Liver (tissue), 7 donors: ENCODE measurements at regions not wholly inside any gene's neighbourhood (a gene's known extent, or its start where the extent isn't known, plus 50 kb on each side); places are given as distances from the start of the nearest gene placed in this dataset.

Source experiments
- DNase-seq: peaks from one replicate; pipeline ENCODE4 v3.0.0-alpha.2; 2017; ENCODE audit warnings: low spot score
- H3K27ac ChIP-seq, 2 donors: one replicate each; pipeline ENCODE4 v1.7.0; 2013; ENCODE audit warnings: inconsistent platforms in 2 of 2, low read length in 2 of 2, control low read depth in 1 of 2, low read depth in 1 of 2, mild to moderate bottlenecking in 1 of 2
- H3K27me3 ChIP-seq, 4 donors: one replicate each; pipeline versions ENCODE4 v1.6.1 to v1.7.0; 2013; ENCODE audit warnings: low read length in 3 of 4, inconsistent platforms in 1 of 4, mild to moderate bottlenecking in 1 of 4, moderate library complexity in 1 of 4; ENCODE audit not compliant: control insufficient read depth in 4 of 4, insufficient read depth in 4 of 4
- H3K36me3 ChIP-seq, 4 donors: one replicate each; pipeline versions ENCODE4 v1.6.1 to v1.7.0; 2013; ENCODE audit warnings: low read length in 3 of 4, mild to moderate bottlenecking in 3 of 4, low read depth in 1 of 4, moderate library complexity in 1 of 4; ENCODE audit not compliant: control insufficient read depth in 4 of 4, insufficient read depth in 3 of 4
- H3K4me1 ChIP-seq, 4 donors: one replicate each; pipeline versions ENCODE4 v1.6.1 to v1.7.0; 2013; ENCODE audit warnings: low read length in 3 of 4, mild to moderate bottlenecking in 3 of 4, moderate library complexity in 1 of 4; ENCODE audit not compliant: control insufficient read depth in 4 of 4, insufficient read depth in 4 of 4
- H3K4me3 ChIP-seq, 3 donors: one replicate each; pipeline versions ENCODE4 v1.6.1 to v1.7.0; 2013; ENCODE audit warnings: low read length in 3 of 3, control low read depth in 1 of 3, low read depth in 1 of 3, mild to moderate bottlenecking in 1 of 3
- H3K9ac ChIP-seq, 2 donors: one replicate each; pipeline ENCODE4 v1.7.0; 2013; ENCODE audit warnings: low read length in 2 of 2, mild to moderate bottlenecking in 2 of 2, moderate library complexity in 2 of 2, control low read depth in 1 of 2, low read depth in 1 of 2
- H3K9me3 ChIP-seq, 4 donors: one replicate each; pipeline versions ENCODE4 v1.6.1 to v1.7.0; 2013; ENCODE audit warnings: low read length in 3 of 4; ENCODE audit not compliant: control insufficient read depth in 4 of 4
- ATF3 ChIP-seq: IDR thresholded peaks from 2 replicates; pipeline ENCODE4 v1.6.1; 2016; ENCODE audit warnings: antibody characterized with exemption
- EGR1 ChIP-seq, 2 donors: IDR thresholded peaks; 2 replicates each; pipeline ENCODE4 v1.6.1; 2016 to 2018; ENCODE audit warnings: antibody characterized with exemption in 2 of 2, low read depth in 2 of 2
- FOXA1 ChIP-seq: IDR thresholded peaks from 2 replicates; pipeline ENCODE4 v1.6.1; 2016; ENCODE audit warnings: antibody characterized with exemption
- FOXA2 ChIP-seq: IDR thresholded peaks from 2 replicates; pipeline ENCODE4 v1.6.1; 2016; ENCODE audit warnings: antibody characterized with exemption
- GABPA ChIP-seq, 2 donors: IDR thresholded peaks in 1 of 2; conservative IDR thresholded peaks in 1 of 2; 2 replicates each; pipeline ENCODE4 v1.6.1; 2016; ENCODE audit warnings: antibody characterized with exemption in 2 of 2, mild to moderate bottlenecking in 1 of 2, moderate library complexity in 1 of 2
- HNF4A ChIP-seq, 2 donors: conservative IDR thresholded peaks; 2 replicates each; pipeline ENCODE4 v1.6.1; 2016; ENCODE audit warnings: antibody characterized with exemption in 2 of 2, mild to moderate bottlenecking in 2 of 2
- HNF4G ChIP-seq: IDR thresholded peaks from 2 replicates; pipeline ENCODE4 v1.6.1; 2016; ENCODE audit warnings: antibody characterized with exemption
- JUND ChIP-seq, 2 donors: IDR thresholded peaks; 2 replicates each; pipeline ENCODE4 v1.6.1; 2016; ENCODE audit warnings: antibody characterized with exemption in 2 of 2
- NR2F2 ChIP-seq: IDR thresholded peaks from 2 replicates; pipeline ENCODE4 v1.6.1; 2016; ENCODE audit warnings: antibody characterized with exemption
- REST ChIP-seq: IDR thresholded peaks from 2 replicates; pipeline ENCODE4 v1.6.1; 2016; ENCODE audit warnings: antibody characterized with exemption, mild to moderate bottlenecking
- RXRA ChIP-seq, 2 donors: IDR thresholded peaks; 2 replicates each; pipeline ENCODE4 v1.6.1; 2017 to 2018; ENCODE audit warnings: antibody characterized with exemption in 2 of 2, mild to moderate bottlenecking in 1 of 2
- SP1 ChIP-seq: IDR thresholded peaks from 2 replicates; pipeline ENCODE4 v1.6.1; 2018; ENCODE audit warnings: antibody characterized with exemption, mild to moderate bottlenecking
- TAF1 ChIP-seq: conservative IDR thresholded peaks from 2 replicates; pipeline ENCODE4 v1.6.1; 2016; ENCODE audit warnings: antibody characterized with exemption, mild to moderate bottlenecking
- YY1 ChIP-seq: IDR thresholded peaks from 2 replicates; pipeline ENCODE4 v1.6.1; 2016; ENCODE audit warnings: antibody characterized with exemption, mild to moderate bottlenecking
- WGBS: extraction: QIAGEN DNeasy Blood & Tissue Kit; methylation state at CpG from one replicate; pipeline ENCODE4 v1.1.7; 2013; 5-methylcytosine and 5-hydroxymethylcytosine counted together
- TF ChIP-seq, protein P1 (sequence below): IDR thresholded peaks from 2 replicates; pipeline ENCODE4 v1.6.1; 2016; ENCODE audit warnings: antibody characterized with exemption
- TF ChIP-seq, protein P2 (sequence below): IDR thresholded peaks from 2 replicates; pipeline ENCODE4 v1.6.1; 2016; ENCODE audit warnings: antibody characterized with exemption
- donor health status: healthy.
- donor health status: healthy.
- donor health status: healthy.
- donor health status: healthy.

GRCh38 chr20:51158226-51158625, 135.3 kb upstream of the KCNG1 start:
- Histone ChIP-seq H3K9me3 (no peaks in the 10 kb centered on the region), H3K36me3 (no peaks in the 10 kb centered on the region), H3K27ac (no peak overlapping the region), H3K4me1 (no peaks in the 10 kb centered on the region), H3K4me3 (no peak overlapping the region), H3K9ac (no peak overlapping the region), H3K27me3 (peaks cover 0 to 12% (median 1%) of the 10 kb centered on the region in 4 donors)
- peak; percentile 10 for DNase-seq
- TF ChIP-seq GABPA (IDR thresholded peaks at IDR 0.05 in 1 of 2, conservative IDR thresholded peaks at IDR 0.05 in 1 of 2): no peak
- TF ChIP-seq RXRA (IDR thresholded peaks at IDR 0.05): no peak
- TF ChIP-seq REST: no peak
- TF ChIP-seq, protein P1, sequence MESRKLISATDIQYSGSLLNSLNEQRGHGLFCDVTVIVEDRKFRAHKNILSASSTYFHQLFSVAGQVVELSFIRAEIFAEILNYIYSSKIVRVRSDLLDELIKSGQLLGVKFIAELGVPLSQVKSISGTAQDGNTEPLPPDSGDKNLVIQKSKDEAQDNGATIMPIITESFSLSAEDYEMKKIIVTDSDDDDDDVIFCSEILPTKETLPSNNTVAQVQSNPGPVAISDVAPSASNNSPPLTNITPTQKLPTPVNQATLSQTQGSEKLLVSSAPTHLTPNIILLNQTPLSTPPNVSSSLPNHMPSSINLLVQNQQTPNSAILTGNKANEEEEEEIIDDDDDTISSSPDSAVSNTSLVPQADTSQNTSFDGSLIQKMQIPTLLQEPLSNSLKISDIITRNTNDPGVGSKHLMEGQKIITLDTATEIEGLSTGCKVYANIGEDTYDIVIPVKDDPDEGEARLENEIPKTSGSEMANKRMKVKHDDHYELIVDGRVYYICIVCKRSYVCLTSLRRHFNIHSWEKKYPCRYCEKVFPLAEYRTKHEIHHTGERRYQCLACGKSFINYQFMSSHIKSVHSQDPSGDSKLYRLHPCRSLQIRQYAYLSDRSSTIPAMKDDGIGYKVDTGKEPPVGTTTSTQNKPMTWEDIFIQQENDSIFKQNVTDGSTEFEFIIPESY: no peak
- TF ChIP-seq JUND (IDR thresholded peaks at IDR 0.05): no peak
- TF ChIP-seq FOXA1: no peak
- TF ChIP-seq, protein P2, sequence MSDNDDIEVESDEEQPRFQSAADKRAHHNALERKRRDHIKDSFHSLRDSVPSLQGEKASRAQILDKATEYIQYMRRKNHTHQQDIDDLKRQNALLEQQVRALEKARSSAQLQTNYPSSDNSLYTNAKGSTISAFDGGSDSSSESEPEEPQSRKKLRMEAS: no peak
- no peak for TF ChIP-seq FOXA2
- no peak for TF ChIP-seq ATF3
- TF ChIP-seq EGR1 (IDR thresholded peaks at IDR 0.05; ENCODE audit: low read depth in 2 of 2): no peak
- no peak for TF ChIP-seq HNF4A (conservative IDR thresholded peaks at IDR 0.05)
- TF ChIP-seq HNF4G: no peak
- no peak for TF ChIP-seq NR2F2
- TF ChIP-seq YY1: no peak
- TF ChIP-seq SP1: no peak
- WGBS: 76% methylated on average over 7 of the region's 7 CpGs

DNA sequence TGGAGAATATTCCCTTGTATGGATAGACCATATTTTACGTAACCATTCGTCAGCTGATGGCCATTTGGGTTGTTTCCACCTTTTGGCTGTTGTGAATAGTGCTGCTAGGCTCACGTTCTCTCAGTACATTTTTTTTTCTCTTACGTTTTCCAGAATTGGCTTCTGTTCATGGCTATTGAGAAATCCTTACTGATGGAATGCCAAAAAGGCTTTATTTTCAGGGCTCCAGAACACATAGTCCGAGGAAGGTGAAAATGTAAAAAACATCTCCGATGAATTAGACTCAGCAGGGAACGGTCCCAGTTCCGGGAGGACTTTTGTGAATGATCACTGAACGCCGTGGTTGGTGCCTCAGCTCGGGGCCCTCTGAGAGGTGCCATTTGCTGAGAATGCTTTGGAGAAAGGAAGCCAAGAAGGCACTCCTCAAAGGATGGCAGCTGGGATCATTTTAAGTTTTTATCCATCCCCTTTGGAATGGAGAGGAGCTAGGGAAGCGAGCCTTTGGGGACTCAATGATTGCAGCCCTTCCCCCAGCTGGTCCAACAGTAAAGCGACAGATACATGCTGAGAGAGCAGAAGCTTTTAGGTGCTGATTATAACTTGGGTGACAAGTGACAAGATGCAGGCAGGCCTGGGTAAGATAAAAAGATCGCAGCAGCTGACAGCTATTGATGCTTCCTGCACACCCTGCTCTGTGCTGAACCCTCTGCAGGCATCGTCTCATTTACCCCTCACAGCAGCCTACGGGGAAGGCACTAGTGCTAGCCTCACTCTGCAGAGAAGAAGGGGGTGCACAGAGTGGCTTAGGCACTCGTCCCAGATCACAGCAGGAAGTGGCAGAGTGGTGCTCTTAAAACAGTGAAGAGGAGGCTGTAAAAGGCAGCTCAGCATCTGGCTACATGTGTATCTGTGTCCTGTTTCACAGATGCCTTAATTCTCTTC, 133.4 kb upstream of the KCNG1 start:
- peak; percentile 12 for DNase-seq
- no peaks in the 10 kb centered on the region for H3K36me3 ChIP-seq
- H3K9me3 ChIP-seq: no peaks in the 10 kb centered on the region
- H3K4me3 ChIP-seq: no peak overlapping the region
- H3K4me1 ChIP-seq: no peaks in the 10 kb centered on the region
- no peak overlapping the region for H3K27ac ChIP-seq
- no peak overlapping the region for H3K9ac ChIP-seq
- WGBS: 45% methylated on average over 17 of the region's 17 CpGs
- TF ChIP-seq TAF1 (no peak), HNF4G (no peak), FOXA1 (no peak), FOXA2 (no peak), RXRA (IDR thresholded peaks at IDR 0.05) (no peak), SP1 (no peak), YY1 (no peak), HNF4A (conservative IDR thresholded peaks at IDR 0.05) (no peak), REST (no peak), GABPA (IDR thresholded peaks at IDR 0.05 in 1 of 2, conservative IDR thresholded peaks at IDR 0.05 in 1 of 2) (no peak)
- TF ChIP-seq, protein P2: no peak
- H3K27me3 ChIP-seq: peaks cover 0 to 12% (median 1%) of the 10 kb centered on the region in 4 donors
